HEK293 (cell line): ENCODE measurements at regions not wholly inside any gene's neighbourhood (a gene's known extent, or its start where the extent isn't known, plus 50 kb on each side); places are given as distances from the start of the nearest gene placed in this dataset.

Experiments
- CTCF ChIA-PET: fragments of 350-600 bp; formaldehyde crosslinking; extraction: SDS; loops from one replicate; lab custom pipeline; 2021; ENCODE audit warnings: antibody characterized with exemption; lab: Yijun Ruan, JAX
- POLR2A ChIA-PET: fragments of 300-600 bp; formaldehyde crosslinking; extraction: SDS; loops from one replicate; lab custom pipeline; 2020; ENCODE audit warnings: antibody characterized with exemption, inconsistent platforms; lab: Yijun Ruan, JAX
- H3K27ac ChIP-seq: fragments of 200-500 bp; sonication (Bioruptor generic); 2 replicates; pipeline ENCODE4 v1.5.1; 2014; ENCODE audit warnings: low read depth, low read length, control low read depth, inconsistent platforms; ENCODE audit errors: extremely low read depth
- H3K36me3 ChIP-seq, 2 experiments: fragments of 200-500 bp in 1 of 2; sonication (Bioruptor generic) in 1 of 2; 1 replicate in 1 of 2; 2 replicates in 1 of 2; pipeline ENCODE4 v1.5.1; 2014 to 2017; ENCODE audit warnings: inconsistent platforms in 2 of 2, low read length in 2 of 2; ENCODE audit not compliant: control insufficient read depth in 2 of 2, insufficient read depth in 1 of 2
- H3K4me1 ChIP-seq: fragments of 200-500 bp; sonication (Bioruptor generic); 2 replicates; pipeline ENCODE4 v1.5.1; 2014; ENCODE audit warnings: mild to moderate bottlenecking, low read length, inconsistent platforms; ENCODE audit not compliant: control insufficient read depth, insufficient read depth
- H3K4me3 ChIP-seq: 2 replicates; pipeline ENCODE4 v1.5.1; 2011; ENCODE audit warnings: low read depth, mild to moderate bottlenecking, control low read depth, low read length, moderate library complexity
- H3K9me3 ChIP-seq: fragments of 200-500 bp; sonication (Bioruptor generic); 2 replicates; pipeline ENCODE4 v1.5.1; 2014; ENCODE audit warnings: low read depth, low read length, inconsistent platforms; ENCODE audit not compliant: control insufficient read depth, insufficient read depth
- KLF7 ChIP-seq: fragments of 450-650 bp; formaldehyde crosslinking; IDR thresholded peaks from 2 replicates; pipeline ENCODE4 v1.5.1; 2016; ENCODE audit warnings: missing biosample characterization, missing genetic modification characterization, borderline replicate concordance
- KLF9 ChIP-seq: fragments of 450-650 bp; formaldehyde crosslinking; IDR thresholded peaks from 2 replicates; pipeline ENCODE4 v1.5.1; 2016; ENCODE audit warnings: missing biosample characterization, missing genetic modification characterization, low read depth
- MYNN ChIP-seq: fragments of 450-650 bp; formaldehyde crosslinking; IDR thresholded peaks from 2 replicates; pipeline ENCODE4 v1.5.1; 2016; ENCODE audit warnings: missing biosample characterization, missing genetic modification characterization, borderline replicate concordance
- SP2 ChIP-seq: fragments of 450-650 bp; formaldehyde crosslinking; IDR thresholded peaks from 2 replicates; pipeline ENCODE4 v1.5.1; 2016; ENCODE audit warnings: missing biosample characterization, missing genetic modification characterization
- YY2 ChIP-seq: fragments of 450-650 bp; formaldehyde crosslinking; IDR thresholded peaks from 2 replicates; pipeline ENCODE4 v1.5.1; 2016; ENCODE audit warnings: missing biosample characterization, missing genetic modification characterization
- ZFHX2 ChIP-seq: fragments of 450-650 bp; formaldehyde crosslinking; conservative IDR thresholded peaks from 2 replicates; pipeline ENCODE4 v1.5.1; 2016; ENCODE audit warnings: missing biosample characterization, missing genetic modification characterization
- ZNF146 ChIP-seq: fragments of 450-650 bp; formaldehyde crosslinking; IDR thresholded peaks from 2 replicates; pipeline ENCODE4 v1.5.1; 2016; ENCODE audit warnings: missing biosample characterization, missing genetic modification characterization
- ZNF157 ChIP-seq: fragments of 450-650 bp; formaldehyde crosslinking; IDR thresholded peaks from 2 replicates; pipeline ENCODE4 v1.5.1; 2016; ENCODE audit warnings: missing biosample characterization, missing genetic modification characterization
- ZNF169 ChIP-seq: fragments of 450-650 bp; formaldehyde crosslinking; IDR thresholded peaks from 2 replicates; pipeline ENCODE4 v1.5.1; 2016; ENCODE audit warnings: missing biosample characterization, missing genetic modification characterization
- ZNF211 ChIP-seq: fragments of 450-650 bp; formaldehyde crosslinking; IDR thresholded peaks from 2 replicates; pipeline ENCODE4 v1.5.1; 2016; ENCODE audit warnings: low read depth, missing biosample characterization, missing genetic modification characterization
- ZNF302 ChIP-seq: fragments of 450-650 bp; formaldehyde crosslinking; IDR thresholded peaks from 2 replicates; pipeline ENCODE4 v1.5.1; 2016; ENCODE audit warnings: missing biosample characterization, missing genetic modification characterization, low read depth
- ZNF354C ChIP-seq: fragments of 450-650 bp; formaldehyde crosslinking; IDR thresholded peaks from 2 replicates; pipeline ENCODE4 v1.5.1; 2016; ENCODE audit warnings: missing biosample characterization, missing genetic modification characterization, low read depth, borderline replicate concordance
- ZNF423 ChIP-seq: fragments of 450-650 bp; formaldehyde crosslinking; IDR thresholded peaks from 2 replicates; pipeline ENCODE4 v1.5.1; 2016; ENCODE audit warnings: missing biosample characterization, missing genetic modification characterization
- ZNF473 ChIP-seq: fragments of 450-650 bp; formaldehyde crosslinking; IDR thresholded peaks from 2 replicates; pipeline ENCODE4 v1.5.1; 2017; ENCODE audit warnings: missing biosample characterization, missing genetic modification characterization
- ZNF530 ChIP-seq: fragments of 450-650 bp; formaldehyde crosslinking; IDR thresholded peaks from 2 replicates; pipeline ENCODE4 v1.5.1; 2016; ENCODE audit warnings: low read depth, missing biosample characterization, missing genetic modification characterization
- ZNF549 ChIP-seq: fragments of 450-650 bp; IDR thresholded peaks from 2 replicates; pipeline ENCODE4 v1.5.1; 2018; ENCODE audit warnings: missing biosample characterization, missing genetic modification characterization, mild to moderate bottlenecking, inconsistent platforms, moderate library complexity
- ZNF600 ChIP-seq: fragments of 450-650 bp; formaldehyde crosslinking; IDR thresholded peaks from 2 replicates; pipeline ENCODE4 v1.5.1; 2016; ENCODE audit warnings: missing biosample characterization, missing genetic modification characterization
- ZNF621 ChIP-seq: fragments of 450-650 bp; formaldehyde crosslinking; IDR thresholded peaks from 2 replicates; pipeline ENCODE4 v1.5.1; 2017; ENCODE audit warnings: missing biosample characterization, missing genetic modification characterization
- ZNF624 ChIP-seq: fragments of 450-650 bp; formaldehyde crosslinking; IDR thresholded peaks from 2 replicates; pipeline ENCODE4 v1.5.1; 2017; ENCODE audit warnings: missing biosample characterization, missing genetic modification characterization
- ZNF626 ChIP-seq: fragments of 450-650 bp; sonication (Bioruptor Pico); formaldehyde crosslinking; IDR thresholded peaks from 2 replicates; pipeline ENCODE4 v1.5.1; 2018; ENCODE audit warnings: missing biosample characterization, missing genetic modification characterization, inconsistent platforms
- ZNF76 ChIP-seq: fragments of 450-650 bp; formaldehyde crosslinking; IDR thresholded peaks from 2 replicates; pipeline ENCODE4; 2016; ENCODE audit warnings: low read depth, missing biosample characterization, missing genetic modification characterization, borderline replicate concordance
- ZSCAN30 ChIP-seq: fragments of 450-650 bp; IDR thresholded peaks from 2 replicates; pipeline ENCODE4 v1.5.1; 2018; ENCODE audit warnings: missing biosample characterization, mild to moderate bottlenecking, missing genetic modification characterization, moderate library complexity
- TF ChIP-seq, protein P1 (sequence below): fragments of 450-650 bp; formaldehyde crosslinking; IDR thresholded peaks from 2 replicates; pipeline ENCODE4 v1.5.1; 2017; ENCODE audit warnings: missing biosample characterization, missing genetic modification characterization
- TF ChIP-seq, protein P2 (sequence below): fragments of 450-650 bp; formaldehyde crosslinking; IDR thresholded peaks from 2 replicates; pipeline ENCODE4 v1.5.1; 2016; ENCODE audit warnings: missing biosample characterization, missing genetic modification characterization
- TF ChIP-seq, protein P3 (sequence below): fragments of 450-650 bp; formaldehyde crosslinking; IDR thresholded peaks from 2 replicates; pipeline ENCODE4 v1.5.1; 2016; ENCODE audit warnings: missing biosample characterization, missing genetic modification characterization
- TF ChIP-seq, protein P4 (sequence below): fragments of 450-650 bp; formaldehyde crosslinking; IDR thresholded peaks from 2 replicates; pipeline ENCODE4 v1.5.1; 2016; ENCODE audit warnings: missing biosample characterization, missing genetic modification characterization

DNA sequence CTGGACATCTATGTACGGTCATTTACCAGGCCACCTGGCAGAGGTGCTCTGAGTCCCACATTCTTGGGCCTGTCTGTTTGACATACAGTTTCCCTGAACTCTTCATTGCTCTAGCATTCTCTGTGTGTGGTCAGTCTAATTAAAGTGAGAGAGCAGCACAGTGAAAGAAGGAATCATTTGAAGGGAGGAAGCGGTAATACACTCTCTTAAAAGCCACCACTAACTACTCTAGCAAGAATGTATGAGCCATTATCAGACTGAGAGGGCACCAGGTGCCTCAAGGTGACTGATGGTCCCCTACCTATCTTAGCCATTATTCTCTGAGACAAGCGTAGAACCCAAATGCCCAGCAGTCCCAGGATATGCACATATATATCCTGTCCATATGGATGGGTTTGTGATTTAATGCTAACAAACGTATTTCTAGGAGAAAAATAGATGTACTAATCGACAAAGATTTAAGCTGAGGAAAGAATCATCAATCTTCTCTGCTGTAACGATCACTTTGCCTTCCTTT lies 527.2 kb downstream of the PRELID2 start (continued):
- TF ChIP-seq, protein P1, sequence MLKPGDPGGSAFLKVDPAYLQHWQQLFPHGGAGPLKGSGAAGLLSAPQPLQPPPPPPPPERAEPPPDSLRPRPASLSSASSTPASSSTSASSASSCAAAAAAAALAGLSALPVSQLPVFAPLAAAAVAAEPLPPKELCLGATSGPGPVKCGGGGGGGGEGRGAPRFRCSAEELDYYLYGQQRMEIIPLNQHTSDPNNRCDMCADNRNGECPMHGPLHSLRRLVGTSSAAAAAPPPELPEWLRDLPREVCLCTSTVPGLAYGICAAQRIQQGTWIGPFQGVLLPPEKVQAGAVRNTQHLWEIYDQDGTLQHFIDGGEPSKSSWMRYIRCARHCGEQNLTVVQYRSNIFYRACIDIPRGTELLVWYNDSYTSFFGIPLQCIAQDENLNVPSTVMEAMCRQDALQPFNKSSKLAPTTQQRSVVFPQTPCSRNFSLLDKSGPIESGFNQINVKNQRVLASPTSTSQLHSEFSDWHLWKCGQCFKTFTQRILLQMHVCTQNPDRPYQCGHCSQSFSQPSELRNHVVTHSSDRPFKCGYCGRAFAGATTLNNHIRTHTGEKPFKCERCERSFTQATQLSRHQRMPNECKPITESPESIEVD: no peak
- TF ChIP-seq ZNF473 (no peak), ZNF600 (tag by site-specific recombination) (no peak), ZNF549 (tag by site-specific recombination) (no peak)

DNA sequence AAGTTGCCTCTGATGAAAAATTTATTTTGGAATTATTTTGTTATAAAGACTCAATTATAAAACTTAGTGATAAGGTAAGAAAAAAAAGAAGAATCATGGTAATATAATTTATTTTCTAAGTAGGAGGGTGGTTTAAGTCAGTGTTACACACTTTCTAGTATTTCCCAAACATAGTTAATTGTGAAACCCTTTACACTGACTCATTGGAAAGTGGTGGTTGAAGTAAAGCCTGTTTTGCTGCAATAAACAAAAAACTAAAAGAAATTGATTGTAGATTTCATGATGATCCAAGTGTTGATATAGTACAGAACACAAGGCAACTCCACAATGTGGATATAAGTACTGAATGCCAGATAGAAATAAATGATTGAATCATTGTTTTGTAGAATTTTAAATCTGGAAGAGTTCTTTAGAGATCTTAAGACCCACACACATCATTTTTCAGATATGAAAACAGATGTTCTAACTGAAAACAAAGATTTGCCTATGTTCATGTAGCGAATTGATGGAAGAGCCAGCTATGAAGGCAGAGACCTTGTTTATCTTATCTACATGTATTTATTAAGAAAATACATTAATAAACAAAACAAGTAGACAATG lies 539.8 kb downstream of the PRELID2 start:
- TF ChIP-seq ZNF530 (tag by site-specific recombination): no peak
- no peak for TF ChIP-seq ZNF626 (tag by site-specific recombination)
- TF ChIP-seq ZNF157 (tag by site-specific recombination): no peak
- no peak for TF ChIP-seq ZFHX2
- no peak for TF ChIP-seq ZNF423 (tag by site-specific recombination)
- no peak for TF ChIP-seq ZNF473
- no peak for TF ChIP-seq ZNF169 (tag by site-specific recombination)
- no peak for TF ChIP-seq ZSCAN30 (tag by site-specific recombination)
- no peak for TF ChIP-seq ZNF146 (tag by site-specific recombination)
- POLR2A ChIA-PET: no interaction called here
- CTCF ChIA-PET: interaction anchor here (0.6 kb wide), 1 partner anchor 760 kb away, joined by 3 read pairs; no protein-coding TSS in a partner anchor
- no peaks in the 10 kb centered on the region for H3K36me3 ChIP-seq
- H3K9me3 ChIP-seq: no peaks in the 10 kb centered on the region
- H3K4me1 ChIP-seq: no peaks in the 10 kb centered on the region
- H3K4me3 ChIP-seq: no peak overlapping the region
- no peak overlapping the region for H3K27ac ChIP-seq

DNA sequence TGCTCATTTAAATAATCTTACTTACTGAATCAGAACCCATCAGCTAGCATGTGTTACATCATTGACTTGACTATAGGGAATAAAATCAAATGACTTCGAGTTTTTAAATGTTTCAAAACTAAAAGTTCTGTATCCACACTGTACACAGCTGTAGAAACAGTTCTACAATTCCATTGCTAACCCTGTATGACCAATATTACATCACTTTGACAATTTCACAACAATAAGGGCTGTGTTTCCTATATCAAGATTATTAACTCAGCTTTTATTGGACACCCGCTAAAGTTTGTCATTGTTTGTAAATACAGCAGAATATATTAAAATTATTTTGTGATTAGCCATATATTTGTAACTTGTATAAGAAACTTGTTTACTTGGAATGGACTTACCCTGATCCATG lies 540.8 kb downstream of the PRELID2 start:
- H3K9me3 ChIP-seq: no peaks in the 10 kb centered on the region
- TF ChIP-seq, protein P2, sequence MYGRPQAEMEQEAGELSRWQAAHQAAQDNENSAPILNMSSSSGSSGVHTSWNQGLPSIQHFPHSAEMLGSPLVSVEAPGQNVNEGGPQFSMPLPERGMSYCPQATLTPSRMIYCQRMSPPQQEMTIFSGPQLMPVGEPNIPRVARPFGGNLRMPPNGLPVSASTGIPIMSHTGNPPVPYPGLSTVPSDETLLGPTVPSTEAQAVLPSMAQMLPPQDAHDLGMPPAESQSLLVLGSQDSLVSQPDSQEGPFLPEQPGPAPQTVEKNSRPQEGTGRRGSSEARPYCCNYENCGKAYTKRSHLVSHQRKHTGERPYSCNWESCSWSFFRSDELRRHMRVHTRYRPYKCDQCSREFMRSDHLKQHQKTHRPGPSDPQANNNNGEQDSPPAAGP: no peak
- TF ChIP-seq KLF9 (tag by site-specific recombination): no peak
- no peak for TF ChIP-seq ZNF624 (tag by site-specific recombination)
- TF ChIP-seq, protein P3, sequence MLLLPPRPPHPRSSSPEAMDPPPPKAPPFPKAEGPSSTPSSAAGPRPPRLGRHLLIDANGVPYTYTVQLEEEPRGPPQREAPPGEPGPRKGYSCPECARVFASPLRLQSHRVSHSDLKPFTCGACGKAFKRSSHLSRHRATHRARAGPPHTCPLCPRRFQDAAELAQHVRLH: no peak
- TF ChIP-seq, all 188 proteins: peak for 0
- no peaks in the 10 kb centered on the region for H3K4me1 ChIP-seq
- ChIA-PET CTCF (no interaction called here), POLR2A (no interaction called here)
- H3K4me3 ChIP-seq: no peak overlapping the region
- no peak overlapping the region for H3K27ac ChIP-seq
- no peaks in the 10 kb centered on the region for H3K36me3 ChIP-seq

DNA sequence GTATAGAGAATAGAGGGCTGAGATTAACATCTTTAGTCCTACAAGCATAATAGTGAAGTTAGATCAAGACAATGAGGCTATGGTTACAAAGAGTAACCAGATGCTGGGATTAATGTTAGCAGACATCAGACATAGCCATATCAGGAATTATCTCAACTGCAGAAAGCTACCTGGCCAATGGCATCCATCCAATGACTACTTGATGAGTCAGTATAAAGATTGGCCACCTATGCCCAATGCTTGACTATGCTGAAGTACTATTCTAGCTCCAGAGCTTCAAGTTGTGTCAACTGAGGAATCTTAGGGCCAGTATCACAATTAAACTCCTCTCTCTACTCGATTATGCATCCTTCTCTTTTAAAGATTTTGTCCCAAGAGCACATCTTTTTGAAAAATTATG lies 541.4 kb downstream of the PRELID2 start:
- Histone ChIP-seq H3K4me3 (no peak overlapping the region), H3K36me3 (no peaks in the 10 kb centered on the region), H3K4me1 (no peaks in the 10 kb centered on the region), H3K27ac (no peak overlapping the region), H3K9me3 (no peaks in the 10 kb centered on the region)
- ChIA-PET POLR2A (no interaction called here), CTCF (interaction anchor here (1.1 kb wide), 1 partner anchor 820 kb away, joined by 4 read pairs; no protein-coding TSS in a partner anchor)
- TF ChIP-seq ZNF302 (tag by site-specific recombination) (no peak), ZNF211 (no peak), ZNF76 (tag by site-specific recombination) (no peak), ZNF624 (tag by site-specific recombination) (no peak), ZNF621 (tag by site-specific recombination) (no peak), ZNF354C (no peak), KLF7 (tag by site-specific recombination) (no peak), YY2 (tag by site-specific recombination) (no peak), MYNN (tag by site-specific recombination) (no peak), SP2 (tag by site-specific recombination) (no peak)
- TF ChIP-seq, protein P4, sequence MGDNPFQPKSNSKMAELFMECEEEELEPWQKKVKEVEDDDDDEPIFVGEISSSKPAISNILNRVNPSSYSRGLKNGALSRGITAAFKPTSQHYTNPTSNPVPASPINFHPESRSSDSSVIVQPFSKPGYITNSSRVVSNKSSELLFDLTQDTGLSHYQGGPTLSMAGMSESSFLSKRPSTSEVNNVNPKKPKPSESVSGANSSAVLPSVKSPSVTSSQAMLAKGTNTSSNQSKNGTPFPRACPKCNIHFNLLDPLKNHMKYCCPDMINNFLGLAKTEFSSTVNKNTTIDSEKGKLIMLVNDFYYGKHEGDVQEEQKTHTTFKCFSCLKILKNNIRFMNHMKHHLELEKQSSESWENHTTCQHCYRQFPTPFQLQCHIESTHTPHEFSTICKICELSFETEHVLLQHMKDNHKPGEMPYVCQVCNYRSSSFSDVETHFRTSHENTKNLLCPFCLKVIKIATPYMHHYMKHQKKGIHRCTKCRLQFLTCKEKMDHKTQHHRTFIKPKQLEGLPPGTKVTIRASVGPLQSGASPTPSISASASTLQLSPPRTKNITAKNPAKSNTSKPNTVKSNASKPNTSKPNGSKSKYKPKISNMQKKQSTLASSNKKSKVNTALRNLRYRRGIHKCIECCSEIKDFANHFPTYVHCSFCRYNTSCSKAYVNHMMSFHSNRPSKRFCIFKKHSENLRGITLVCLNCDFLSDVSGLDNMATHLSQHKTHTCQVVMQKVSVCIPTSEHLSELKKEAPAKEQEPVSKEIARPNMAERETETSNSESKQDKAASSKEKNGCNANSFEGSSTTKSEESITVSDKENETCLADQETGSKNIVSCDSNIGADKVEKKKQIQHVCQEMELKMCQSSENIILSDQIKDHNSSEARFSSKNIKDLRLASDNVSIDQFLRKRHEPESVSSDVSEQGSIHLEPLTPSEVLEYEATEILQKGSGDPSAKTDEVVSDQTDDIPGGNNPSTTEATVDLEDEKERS: no peak
